AG04450 (cell line): ENCODE measurements at regions not wholly inside any gene's neighbourhood (a gene's known extent, or its start where the extent isn't known, plus 50 kb on each side); places are given as distances from the start of the nearest gene placed in this dataset.

ENCODE experiments used
- CTCF ChIA-PET: fragments of 300-600, 350-600 bp; formaldehyde crosslinking; extraction: SDS; loops from one replicate; lab custom pipeline; 2022; ENCODE audit warnings: antibody characterized with exemption, inconsistent platforms; lab: Charles Lee
- POLR2A ChIA-PET: fragments of 350-600 bp; formaldehyde crosslinking; extraction: SDS; loops from one replicate; lab custom pipeline; 2021; ENCODE audit warnings: antibody characterized with exemption, inconsistent platforms; lab: Yijun Ruan, JAX
- DNase-seq: peaks from one replicate; pipeline ENCODE4 v3.0.0-alpha.2; 2011; ENCODE audit warnings: low read depth, low spot score
- H3K27ac ChIP-seq: one replicate; pipeline ENCODE4 v1.5.1; 2012; ENCODE audit warnings: low read depth, low read length, control low read depth
- H3K27me3 ChIP-seq: one replicate; pipeline ENCODE4 v1.6.0; 2012; ENCODE audit warnings: low read length; ENCODE audit not compliant: control insufficient read depth, insufficient read depth
- H3K4me3 ChIP-seq: 2 replicates; pipeline ENCODE4 v1.5.1; 2011; ENCODE audit warnings: mild to moderate bottlenecking, low read depth, low read length, control low read depth
- H3K9me3 ChIP-seq: 2 replicates; pipeline ENCODE4 v1.5.1; 2012; ENCODE audit warnings: low read length; ENCODE audit not compliant: control insufficient read depth, insufficient read depth
- CTCF ChIP-seq: IDR thresholded peaks from 2 replicates; pipeline ENCODE4 v1.5.1; 2011; ENCODE audit warnings: low read depth, low read length, control low read depth, inconsistent platforms

GRCh38 chr7:98040626-98041360, 50.8 kb upstream of the OCM2 start:
- no peak overlapping the region for H3K27ac ChIP-seq
- ChIA-PET CTCF (interaction anchor here (2.7 kb wide), 1 partner anchor 19 kb away, joined by 11 read pairs; no protein-coding TSS in a partner anchor), POLR2A (no interaction called here)
- H3K4me3 ChIP-seq: no peak overlapping the region
- no peak for TF ChIP-seq CTCF
- no peak for DNase-seq
- no peaks in the 10 kb centered on the region for H3K27me3 ChIP-seq
- H3K9me3 ChIP-seq: no peaks in the 10 kb centered on the region

GRCh38 chr7:98046816-98047215, 56.8 kb upstream of the OCM2 start:
- Histone ChIP-seq H3K9me3 (no peaks in the 10 kb centered on the region), H3K27me3 (peaks cover 3% of the 10 kb centered on the region), H3K27ac (no peak overlapping the region), H3K4me3 (no peak overlapping the region)
- no peak for TF ChIP-seq CTCF
- ChIA-PET CTCF (interaction anchor here (0.6 to 1.3 kb wide), 3 partner anchors 26 to 274 kb away, joined by 3 to 4 read pairs (median 3); no protein-coding TSS in a partner anchor), POLR2A (no interaction called here)
- DNase-seq: no peak

- ChIA-PET CTCF (no interaction called here), POLR2A (no interaction called here)
- no peak for TF ChIP-seq CTCF
- H3K27ac ChIP-seq: no peak overlapping the region
- H3K27me3 ChIP-seq: peaks cover 3% of the 10 kb centered on the region
- H3K9me3 ChIP-seq: no peaks in the 10 kb centered on the region
- H3K4me3 ChIP-seq: no peak overlapping the region
- DNase-seq: no peak
These were observed 57.6 kb upstream of the LMTK2 start for GRCh38 chr7:98049034-98049433.

GRCh38 chr7:98051118-98051744, 55.4 kb upstream of the LMTK2 start:
- CTCF ChIA-PET: interaction anchor here (1.0 kb wide), 1 partner anchor 118 kb away, joined by 4 read pairs; no protein-coding TSS in a partner anchor
- Histone ChIP-seq H3K4me3 (no peak overlapping the region), H3K27me3 (peaks cover 3% of the 10 kb centered on the region), H3K27ac (no peak overlapping the region), H3K9me3 (no peaks in the 10 kb centered on the region)
- POLR2A ChIA-PET: no interaction called here
- no peak for TF ChIP-seq CTCF
- DNase-seq: no peak

- no peak overlapping the region for H3K4me3 ChIP-seq
- H3K9me3 ChIP-seq: no peaks in the 10 kb centered on the region
- H3K27ac ChIP-seq: no peak overlapping the region
- DNase-seq: no peak
- peaks cover 3% of the 10 kb centered on the region for H3K27me3 ChIP-seq
- ChIA-PET POLR2A (no interaction called here), CTCF (no interaction called here)
- TF ChIP-seq CTCF: no peak
These were observed 52.1 kb upstream of the LMTK2 start for GRCh38 chr7:98054585-98054984.
